ENCODE measurements at regions not wholly inside any gene's neighbourhood (a gene's known extent, or its start where the extent isn't known, plus 50 kb on each side); places are given as distances from the start of the nearest gene placed in this dataset.

GRCh38 chr5:167934551-167934971 is 356.9 kb upstream of the WWC1 start:
- no peaks in the 10 kb centered on the region for H3K4me1 ChIP-seq (ENCODE audit: control insufficient read depth in 2 of 2, insufficient read depth in 2 of 2, low read length in 2 of 2)

GRCh38 chr5:167936022-167936421 is 355.4 kb upstream of the WWC1 start:
- no peak overlapping the region for H3K4me3 ChIP-seq (ENCODE audit: control extremely low read depth in 1 of 5, extremely low read depth in 1 of 5, insufficient read depth in 1 of 5, low read depth in 2 of 5, low read length in 4 of 5)
- no peak overlapping the region for H3K4me2 ChIP-seq (replicated peaks; ENCODE audit: low read depth, low read length, poor library complexity, severe bottlenecking)
- H3K9me3 Mint-ChIP-seq (ENCODE audit: insufficient read depth): no peaks in the 10 kb centered on the region
- no peaks in the 10 kb centered on the region for H3K79me2 ChIP-seq (ENCODE audit: control insufficient read depth, insufficient read depth, low read length)
- no peak overlapping the region for H3K27ac Mint-ChIP-seq
- no peaks in the 10 kb centered on the region for H3K27me3 Mint-ChIP-seq
- no peaks in the 10 kb centered on the region for H3K27me3 ChIP-seq (replicated peaks in 1 of 4; ENCODE audit: control extremely low read depth in 1 of 4, control insufficient read depth in 3 of 4, insufficient read depth in 4 of 4, low read length in 3 of 4)
- H2AFZ ChIP-seq (ENCODE audit: insufficient read depth, low read depth, low read length, poor library complexity, severe bottlenecking): no peak overlapping the region
- ChIA-PET POLR2A (no interaction called here), CTCF (interaction anchor here (1.3 kb wide), 1 partner anchor 146 kb away, joined by 3 read pairs; no protein-coding TSS in a partner anchor)
- ATAC-seq (ENCODE audit: low read depth) (no peak), DNase-seq (no peak)
- no CpG with 5 or more reads among the region's 4 CpGs for WGBS (ENCODE audit: insufficient coverage)
- no peaks in the 10 kb centered on the region for H4K20me1 ChIP-seq (ENCODE audit: control insufficient read depth, insufficient read depth, low read length, poor library complexity, severe bottlenecking)
- H3K4me3 Mint-ChIP-seq: no peak overlapping the region
- no peaks in the 10 kb centered on the region for H3K36me3 ChIP-seq (replicated peaks in 1 of 2; ENCODE audit: control extremely low read depth in 1 of 2, control insufficient read depth in 1 of 2, extremely low read depth in 1 of 2, insufficient read depth in 2 of 2, low read length in 1 of 2)
- no peaks in the 10 kb centered on the region for H3K4me1 ChIP-seq (ENCODE audit: control insufficient read depth in 2 of 2, insufficient read depth in 2 of 2, low read length in 2 of 2)
- intact Hi-C loops (cut with micrococcal nuclease): no loop called here
- no peak overlapping the region for H3K9ac ChIP-seq (ENCODE audit: low read length)
- H3K4me1 Mint-ChIP-seq: no peaks in the 10 kb centered on the region
- H3K9me3 ChIP-seq (ENCODE audit: control extremely low read depth in 1 of 3, control insufficient read depth in 2 of 3, insufficient read depth in 1 of 3, low read length in 2 of 3): peaks cover 0 to 3% (median 0%) of the 10 kb centered on the region in 3 donors
- H3K27ac ChIP-seq (ENCODE audit: low read length in 2 of 2): no peak overlapping the region
- TF ChIP-seq CTCF (IDR thresholded peaks at IDR 0.05): no peak
- no peak for TF ChIP-seq EZH2 (IDR thresholded peaks at IDR 0.05; ENCODE audit: borderline replicate concordance, insufficient read depth, low read depth, low read length, poor library complexity, severe bottlenecking)

More at GRCh38 chr5:167934551-167934971, 356.9 kb upstream of the WWC1 start:
- intact Hi-C loops (cut with micrococcal nuclease): no loop called here
- Histone ChIP-seq H4K20me1 (ENCODE audit: control insufficient read depth, insufficient read depth, low read length, poor library complexity, severe bottlenecking) (no peaks in the 10 kb centered on the region), H3K9me3 (ENCODE audit: control extremely low read depth in 1 of 3, control insufficient read depth in 2 of 3, insufficient read depth in 1 of 3, low read length in 2 of 3) (peaks cover 0 to 3% (median 0%) of the 10 kb centered on the region in 3 donors), H2AFZ (ENCODE audit: insufficient read depth, low read depth, low read length, poor library complexity, severe bottlenecking) (no peak overlapping the region), H3K4me3 (ENCODE audit: control extremely low read depth in 1 of 5, extremely low read depth in 1 of 5, insufficient read depth in 1 of 5, low read depth in 2 of 5, low read length in 4 of 5) (no peak overlapping the region), H3K9ac (ENCODE audit: low read length) (no peak overlapping the region), H3K36me3 (replicated peaks in 1 of 2; ENCODE audit: control extremely low read depth in 1 of 2, control insufficient read depth in 1 of 2, extremely low read depth in 1 of 2, insufficient read depth in 2 of 2, low read length in 1 of 2) (no peaks in the 10 kb centered on the region), H3K27me3 (replicated peaks in 1 of 4; ENCODE audit: control extremely low read depth in 1 of 4, control insufficient read depth in 3 of 4, insufficient read depth in 4 of 4, low read length in 3 of 4) (no peaks in the 10 kb centered on the region), H3K79me2 (ENCODE audit: control insufficient read depth, insufficient read depth, low read length) (no peaks in the 10 kb centered on the region), H3K27ac (ENCODE audit: low read length in 2 of 2) (no peak overlapping the region), H3K4me2 (replicated peaks; ENCODE audit: low read depth, low read length, poor library complexity, severe bottlenecking) (no peak overlapping the region)
- Mint-ChIP-seq H3K4me3 (no peak overlapping the region), H3K9me3 (ENCODE audit: insufficient read depth) (no peaks in the 10 kb centered on the region), H3K4me1 (no peaks in the 10 kb centered on the region), H3K27ac (no peak overlapping the region), H3K27me3 (no peaks in the 10 kb centered on the region)
- DNase-seq (no peak), ATAC-seq (ENCODE audit: low read depth) (no peak)
- no peak for TF ChIP-seq EZH2 (IDR thresholded peaks at IDR 0.05; ENCODE audit: borderline replicate concordance, insufficient read depth, low read depth, low read length, poor library complexity, severe bottlenecking)
- TF ChIP-seq CTCF (IDR thresholded peaks at IDR 0.05): no peak
- 89% methylated on average over 15 of the region's 15 CpGs for WGBS (ENCODE audit: insufficient coverage)
- POLR2A ChIA-PET: no interaction called here
- CTCF ChIA-PET: interaction anchor here (1.3 kb wide), 1 partner anchor 144 kb away, joined by 3 read pairs; no protein-coding TSS in a partner anchor
